ENCODE measurements at regions not wholly inside any gene's neighbourhood (a gene's known extent, or its start where the extent isn't known, plus 50 kb on each side); places are given as distances from the start of the nearest gene placed in this dataset.

DNA sequence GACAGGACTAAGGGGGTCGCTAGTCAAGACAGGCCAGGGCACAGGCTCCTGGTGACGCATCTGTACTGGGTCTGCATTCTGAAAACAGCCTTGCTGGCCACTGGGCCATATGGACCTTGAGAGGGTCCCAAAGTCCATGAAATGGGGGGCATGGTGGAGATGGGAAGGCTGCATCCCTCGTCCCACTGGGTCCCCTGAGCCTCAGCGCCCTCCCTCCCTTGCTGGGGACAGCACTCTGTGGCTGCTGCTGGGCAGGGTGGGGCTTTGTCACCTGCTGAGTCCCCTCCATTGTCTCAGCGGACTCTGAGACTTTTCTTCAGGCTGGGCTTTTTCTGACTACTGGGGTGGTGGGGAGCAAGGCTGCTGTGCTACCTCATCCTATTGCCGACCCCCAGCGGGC lies 205.2 kb downstream of the RHOU start:
- no peak overlapping the region for H3K27ac ChIP-seq (ENCODE audit: low read length)

DNA sequence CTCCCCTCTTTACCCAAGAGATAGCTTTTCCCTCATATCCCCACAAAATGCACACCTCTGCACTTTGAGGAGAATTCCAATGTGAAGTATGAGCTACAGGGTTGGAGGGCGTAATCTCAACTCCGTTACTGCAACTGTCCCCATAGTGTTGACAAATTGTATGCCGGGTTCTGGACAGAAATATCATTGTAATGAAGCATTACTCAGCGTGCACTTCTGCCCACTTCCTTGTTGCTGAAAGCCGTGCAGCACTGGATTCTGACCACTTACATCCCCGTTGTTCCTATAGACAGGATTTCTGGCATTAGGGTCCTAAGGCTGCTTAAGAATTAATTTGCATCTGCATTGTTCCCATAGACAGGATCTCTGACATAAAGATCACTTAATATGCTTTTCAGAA lies 205.6 kb downstream of the RHOU start:
- Histone ChIP-seq H3F3A (ENCODE audit: insufficient read depth, low read length, poor library complexity, severe bottlenecking) (no peaks in the 10 kb centered on the region), H3K9me3 (ENCODE audit: low read length) (no peaks in the 10 kb centered on the region), H2AFZ (ENCODE audit: low read depth, low read length) (no peak overlapping the region), H3K36me3 (ENCODE audit: insufficient read depth, low read length) (no peaks in the 10 kb centered on the region), H3K79me2 (replicated peaks; ENCODE audit: insufficient read depth, low read length) (no peaks in the 10 kb centered on the region), H3K27me3 (ENCODE audit: insufficient read depth, low read depth, low read length) (no peaks in the 10 kb centered on the region), H3K9me2 (ENCODE audit: insufficient read depth, low read length) (no peaks in the 10 kb centered on the region), H3K9ac (ENCODE audit: low read length) (no peak overlapping the region), H3K27ac (ENCODE audit: low read length) (no peak overlapping the region), H3K4me2 (ENCODE audit: low read length) (no peak overlapping the region), H4K20me1 (ENCODE audit: insufficient read depth) (no peaks in the 10 kb centered on the region), H3K4me3 (ENCODE audit: low read length) (no peak overlapping the region)
- TF ChIP-seq RAD21 (conservative IDR thresholded peaks at IDR 0.05) (no peak), EP300 (conservative IDR thresholded peaks at IDR 0.05; ENCODE audit: poor library complexity, severe bottlenecking) (no peak), TAF1 (IDR thresholded peaks at IDR 0.05; ENCODE audit: low read depth) (no peak), POLR2AphosphoS5 (IDR thresholded peaks at IDR 0.05) (no peak)
- TF ChIP-seq, protein P1, sequence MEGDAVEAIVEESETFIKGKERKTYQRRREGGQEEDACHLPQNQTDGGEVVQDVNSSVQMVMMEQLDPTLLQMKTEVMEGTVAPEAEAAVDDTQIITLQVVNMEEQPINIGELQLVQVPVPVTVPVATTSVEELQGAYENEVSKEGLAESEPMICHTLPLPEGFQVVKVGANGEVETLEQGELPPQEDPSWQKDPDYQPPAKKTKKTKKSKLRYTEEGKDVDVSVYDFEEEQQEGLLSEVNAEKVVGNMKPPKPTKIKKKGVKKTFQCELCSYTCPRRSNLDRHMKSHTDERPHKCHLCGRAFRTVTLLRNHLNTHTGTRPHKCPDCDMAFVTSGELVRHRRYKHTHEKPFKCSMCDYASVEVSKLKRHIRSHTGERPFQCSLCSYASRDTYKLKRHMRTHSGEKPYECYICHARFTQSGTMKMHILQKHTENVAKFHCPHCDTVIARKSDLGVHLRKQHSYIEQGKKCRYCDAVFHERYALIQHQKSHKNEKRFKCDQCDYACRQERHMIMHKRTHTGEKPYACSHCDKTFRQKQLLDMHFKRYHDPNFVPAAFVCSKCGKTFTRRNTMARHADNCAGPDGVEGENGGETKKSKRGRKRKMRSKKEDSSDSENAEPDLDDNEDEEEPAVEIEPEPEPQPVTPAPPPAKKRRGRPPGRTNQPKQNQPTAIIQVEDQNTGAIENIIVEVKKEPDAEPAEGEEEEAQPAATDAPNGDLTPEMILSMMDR (IDR thresholded peaks at IDR 0.05; ENCODE audit: poor library complexity, severe bottlenecking) = no peak
- TF ChIP-seq, protein P2, sequence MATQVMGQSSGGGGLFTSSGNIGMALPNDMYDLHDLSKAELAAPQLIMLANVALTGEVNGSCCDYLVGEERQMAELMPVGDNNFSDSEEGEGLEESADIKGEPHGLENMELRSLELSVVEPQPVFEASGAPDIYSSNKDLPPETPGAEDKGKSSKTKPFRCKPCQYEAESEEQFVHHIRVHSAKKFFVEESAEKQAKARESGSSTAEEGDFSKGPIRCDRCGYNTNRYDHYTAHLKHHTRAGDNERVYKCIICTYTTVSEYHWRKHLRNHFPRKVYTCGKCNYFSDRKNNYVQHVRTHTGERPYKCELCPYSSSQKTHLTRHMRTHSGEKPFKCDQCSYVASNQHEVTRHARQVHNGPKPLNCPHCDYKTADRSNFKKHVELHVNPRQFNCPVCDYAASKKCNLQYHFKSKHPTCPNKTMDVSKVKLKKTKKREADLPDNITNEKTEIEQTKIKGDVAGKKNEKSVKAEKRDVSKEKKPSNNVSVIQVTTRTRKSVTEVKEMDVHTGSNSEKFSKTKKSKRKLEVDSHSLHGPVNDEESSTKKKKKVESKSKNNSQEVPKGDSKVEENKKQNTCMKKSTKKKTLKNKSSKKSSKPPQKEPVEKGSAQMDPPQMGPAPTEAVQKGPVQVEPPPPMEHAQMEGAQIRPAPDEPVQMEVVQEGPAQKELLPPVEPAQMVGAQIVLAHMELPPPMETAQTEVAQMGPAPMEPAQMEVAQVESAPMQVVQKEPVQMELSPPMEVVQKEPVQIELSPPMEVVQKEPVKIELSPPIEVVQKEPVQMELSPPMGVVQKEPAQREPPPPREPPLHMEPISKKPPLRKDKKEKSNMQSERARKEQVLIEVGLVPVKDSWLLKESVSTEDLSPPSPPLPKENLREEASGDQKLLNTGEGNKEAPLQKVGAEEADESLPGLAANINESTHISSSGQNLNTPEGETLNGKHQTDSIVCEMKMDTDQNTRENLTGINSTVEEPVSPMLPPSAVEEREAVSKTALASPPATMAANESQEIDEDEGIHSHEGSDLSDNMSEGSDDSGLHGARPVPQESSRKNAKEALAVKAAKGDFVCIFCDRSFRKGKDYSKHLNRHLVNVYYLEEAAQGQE (IDR thresholded peaks at IDR 0.05; ENCODE audit: borderline replicate concordance) = no peak

More for the DNA sequence above, 205.2 kb downstream of the RHOU start:
- TF ChIP-seq EP300 (conservative IDR thresholded peaks at IDR 0.05; ENCODE audit: poor library complexity, severe bottlenecking) (no peak), RAD21 (conservative IDR thresholded peaks at IDR 0.05) (no peak), SMC3 (conservative IDR thresholded peaks at IDR 0.05; ENCODE audit: poor library complexity) (no peak), TAF1 (IDR thresholded peaks at IDR 0.05; ENCODE audit: low read depth) (no peak), EZH2 (IDR thresholded peaks at IDR 0.05; ENCODE audit: borderline replicate concordance, insufficient read depth, low read length, poor library complexity, severe bottlenecking) (no peak), POLR2AphosphoS5 (IDR thresholded peaks at IDR 0.05) (no peak), MXI1 (conservative IDR thresholded peaks at IDR 0.05; ENCODE audit: poor library complexity, severe bottlenecking) (no peak)
- TF ChIP-seq, protein P1 (IDR thresholded peaks at IDR 0.05; ENCODE audit: poor library complexity, severe bottlenecking) = no peak
- TF ChIP-seq, protein P2 (IDR thresholded peaks at IDR 0.05; ENCODE audit: borderline replicate concordance) = no peak
- no peak overlapping the region for H3K4me2 ChIP-seq (ENCODE audit: low read length)
- no peaks in the 10 kb centered on the region for H4K20me1 ChIP-seq (ENCODE audit: insufficient read depth)
- no peak overlapping the region for H2AFZ ChIP-seq (ENCODE audit: low read depth, low read length)
- no peak overlapping the region for H3K9ac ChIP-seq (ENCODE audit: low read length)
- H3F3A ChIP-seq (ENCODE audit: insufficient read depth, low read length, poor library complexity, severe bottlenecking) = no peaks in the 10 kb centered on the region
- no peaks in the 10 kb centered on the region for H3K36me3 ChIP-seq (ENCODE audit: insufficient read depth, low read length)
- no peak overlapping the region for H3K4me3 ChIP-seq (ENCODE audit: low read length)
- H3K79me2 ChIP-seq (replicated peaks; ENCODE audit: insufficient read depth, low read length) = no peaks in the 10 kb centered on the region
- no peaks in the 10 kb centered on the region for H3K9me3 ChIP-seq (ENCODE audit: low read length)
- H3K27me3 ChIP-seq (ENCODE audit: insufficient read depth, low read depth, low read length) = no peaks in the 10 kb centered on the region
- H3K9me2 ChIP-seq (ENCODE audit: insufficient read depth, low read length) = no peaks in the 10 kb centered on the region
